Activated B cell treated with CpG ODN at 0.5 μM for 24 hours (primary cell): ENCODE measurements at regions not wholly inside any gene's neighbourhood (a gene's known extent, or its start where the extent isn't known, plus 50 kb on each side); places are given as distances from the start of the nearest gene placed in this dataset.

Experiments used
- ATAC-seq: fragments of 200-7000 bp; cut with Tn5 transposase; one replicate; pipeline ENCODE4 v1.10.0; 2021; ENCODE audit warnings: low read depth, mild to moderate bottlenecking, moderate library complexity
- CTCF ChIA-PET: fragments of 350-600 bp; sonication (Branson Sonifier 250); formaldehyde crosslinking; loops from one replicate; lab custom pipeline; 2021; ENCODE audit warnings: antibody characterized with exemption; lab: Charles Lee
- POLR2A ChIA-PET: fragments of 350-600 bp; sonication (Branson Sonifier 250); formaldehyde crosslinking; loops from one replicate; lab custom pipeline; 2021; ENCODE audit warnings: antibody characterized with exemption; lab: Charles Lee
- DNase-seq: peaks from one replicate; pipeline ENCODE4 v3.0.0; 2022
- H3K27ac Mint-ChIP-seq: one replicate; pipeline ENCODE4 v1.8.0; 2020; ENCODE audit warnings: mixed read lengths
- H3K27me3 Mint-ChIP-seq: one replicate; pipeline ENCODE4 v1.8.0; 2021; ENCODE audit warnings: mixed read lengths
- H3K36me3 Mint-ChIP-seq: one replicate; pipeline ENCODE4 v1.8.0; 2021; ENCODE audit warnings: low read depth, mixed read lengths
- H3K4me1 Mint-ChIP-seq: one replicate; pipeline ENCODE4 v1.8.0; 2021; ENCODE audit warnings: mixed read lengths
- H3K4me3 Mint-ChIP-seq: one replicate; pipeline ENCODE4 v1.8.0; 2020; ENCODE audit warnings: mild to moderate bottlenecking, mixed read lengths
- H3K9me3 Mint-ChIP-seq: one replicate; pipeline ENCODE4 v1.8.0; 2020; ENCODE audit warnings: mixed read lengths
- CTCF ChIP-seq: fragments of 200-600 bp; IDR thresholded peaks from one replicate; pipeline ENCODE4 v1.8.0; 2022; ENCODE audit warnings: antibody characterized with exemption, mild to moderate bottlenecking
- intact Hi-C: fragments of 100-400 bp; cut with micrococcal nuclease; formaldehyde crosslinking; loops from one replicate; pipeline ENCODE4 v1.15.1; 2024

DNA sequence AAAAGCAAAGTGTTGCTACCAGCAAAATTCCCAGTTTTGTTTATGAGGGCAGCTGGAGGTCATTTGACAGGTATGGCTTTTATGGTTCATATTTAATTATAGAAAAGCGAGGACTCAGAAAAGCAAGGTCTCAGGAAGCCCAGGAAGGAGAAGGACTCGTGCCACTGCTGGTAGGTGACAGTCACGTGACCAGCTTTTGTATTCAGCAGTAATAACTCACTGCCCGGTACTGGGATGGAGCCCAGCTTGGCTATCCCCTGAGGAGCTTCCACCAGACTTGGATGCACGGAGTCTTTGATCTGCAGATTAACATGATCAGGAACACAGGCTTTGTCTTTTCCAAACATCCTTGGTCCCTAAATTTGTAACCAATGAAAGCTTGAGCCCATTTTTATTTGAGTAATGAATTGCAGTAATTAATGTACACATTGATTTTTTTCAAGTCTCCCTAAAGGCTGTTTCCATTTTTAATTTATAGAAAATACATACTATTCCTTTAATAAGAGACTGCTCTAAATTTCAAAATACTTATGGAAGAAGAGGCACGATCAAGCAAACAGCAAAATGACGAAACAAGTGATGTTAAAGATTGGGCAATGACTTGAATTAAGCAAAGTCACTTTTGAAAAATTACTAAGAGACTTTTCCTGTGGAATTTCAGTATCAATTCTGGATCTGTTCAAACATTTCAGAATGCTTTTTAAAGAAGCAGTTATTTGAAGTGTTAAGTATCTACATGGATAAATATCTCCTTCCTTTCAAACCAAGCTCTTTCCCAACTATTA, 251.7 kb upstream of the HNRNPA3 start:
- Mint-ChIP-seq H3K4me3 (no peak overlapping the region), H3K4me1 (no peaks in the 10 kb centered on the region), H3K27ac (no peak overlapping the region), H3K9me3 (no peaks in the 10 kb centered on the region), H3K36me3 (no peaks in the 10 kb centered on the region), H3K27me3 (peaks cover 24% of the 10 kb centered on the region)
- ATAC-seq (no peak), DNase-seq (no peak)
- POLR2A ChIA-PET: no interaction called here
- CTCF ChIA-PET: no interaction called here
- intact Hi-C loops: no loop called here
- TF ChIP-seq CTCF: no peak

GRCh38 chr2:176961775-176962619, 250.6 kb upstream of the HNRNPA3 start:
- peaks cover 17% of the 10 kb centered on the region for H3K27me3 Mint-ChIP-seq
- DNase-seq: no peak
- TF ChIP-seq CTCF: no peak
- ChIA-PET CTCF (no interaction called here), POLR2A (no interaction called here)
- ATAC-seq: no peak
- H3K4me3 Mint-ChIP-seq: no peak overlapping the region
- intact Hi-C loops: no loop called here
- no peak overlapping the region for H3K27ac Mint-ChIP-seq
- H3K4me1 Mint-ChIP-seq: no peaks in the 10 kb centered on the region
- no peaks in the 10 kb centered on the region for H3K36me3 Mint-ChIP-seq
- H3K9me3 Mint-ChIP-seq: no peaks in the 10 kb centered on the region

DNA sequence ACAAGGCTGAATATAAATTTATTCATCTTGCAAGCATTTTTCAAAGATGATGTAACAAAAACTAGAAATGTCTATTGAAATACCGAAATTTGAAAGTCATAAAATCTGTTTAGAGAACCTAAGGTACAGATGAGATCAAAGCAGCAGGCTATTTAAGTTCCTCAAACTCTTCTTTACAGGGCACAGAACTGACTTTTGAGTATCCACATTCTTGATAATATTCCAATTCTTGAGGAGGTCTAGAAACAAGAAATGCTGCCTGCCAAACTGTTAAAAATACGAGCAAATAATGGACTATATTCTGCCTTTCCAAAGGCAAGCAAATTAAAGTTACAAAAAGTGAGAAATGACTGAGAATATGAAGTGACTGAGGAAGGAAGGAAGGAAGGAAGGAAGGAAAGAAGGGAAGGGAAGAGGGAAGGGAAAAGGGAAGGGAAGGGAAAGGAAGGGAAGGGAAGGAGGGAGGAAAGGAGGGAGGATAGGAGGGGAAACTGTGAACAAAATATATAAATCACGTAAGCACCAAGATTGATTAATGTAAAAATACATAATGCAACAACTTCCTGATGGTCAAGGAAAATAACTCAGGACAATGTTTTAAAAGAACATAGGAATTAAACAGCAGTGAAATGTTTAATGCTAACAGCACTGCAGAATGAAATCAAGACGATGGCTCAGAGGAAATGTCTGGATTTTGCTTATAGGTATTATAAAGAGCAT, 248.9 kb upstream of the HNRNPA3 start:
- intact Hi-C loops: no loop called here
- no peak overlapping the region for H3K4me3 Mint-ChIP-seq
- H3K9me3 Mint-ChIP-seq: no peaks in the 10 kb centered on the region
- POLR2A ChIA-PET: no interaction called here
- TF ChIP-seq CTCF: no peak
- no peaks in the 10 kb centered on the region for H3K4me1 Mint-ChIP-seq
- peaks cover 12% of the 10 kb centered on the region for H3K27me3 Mint-ChIP-seq
- DNase-seq (no peak), ATAC-seq (no peak)
- no peaks in the 10 kb centered on the region for H3K36me3 Mint-ChIP-seq
- no peak overlapping the region for H3K27ac Mint-ChIP-seq
- CTCF ChIA-PET: no interaction called here

GRCh38 chr2:176967911-176968450, 244.6 kb upstream of the HNRNPA3 start:
- ChIA-PET CTCF (no interaction called here), POLR2A (no interaction called here)
- Mint-ChIP-seq H3K4me3 (no peak overlapping the region), H3K4me1 (no peaks in the 10 kb centered on the region), H3K9me3 (no peaks in the 10 kb centered on the region), H3K36me3 (no peaks in the 10 kb centered on the region), H3K27me3 (peaks cover 14% of the 10 kb centered on the region), H3K27ac (no peak overlapping the region)
- no peak for TF ChIP-seq CTCF
- no peak for DNase-seq
- ATAC-seq: no peak
- intact Hi-C loops: no loop called here
